HepG2 (cell line): ENCODE measurements at regions not wholly inside any gene's neighbourhood (a gene's known extent, or its start where the extent isn't known, plus 50 kb on each side); places are given as distances from the start of the nearest gene placed in this dataset.

Experiments used
- ATAC-seq: fragments of 200-7000 bp; cut with Tn5 transposase; 3 replicates; pipeline ENCODE4 v1.9.1; 2020; ENCODE audit warnings: mild to moderate bottlenecking, moderate library complexity
- BruUV-seq: library from RNA; stranded (reverse); fragments of 400-500 nt; replicated peaks from 2 replicates; lab custom pipeline; 2021; lab: Mats Ljungman, UMichigan
- CTCF ChIA-PET: fragments of 300-600 bp; formaldehyde crosslinking; extraction: SDS; loops from one replicate; lab custom pipeline; 2021; ENCODE audit warnings: low total read pairs, inconsistent platforms, low intra/inter-chr PET ratio; lab: Yijun Ruan, JAX
- POLR2A ChIA-PET: fragments of 350-600 bp; sonication (Branson Sonifier 250); formaldehyde crosslinking; loops from one replicate; lab custom pipeline; 2020; ENCODE audit warnings: antibody characterized with exemption, inconsistent platforms; lab: Yijun Ruan, JAX
- DNase-seq: peaks from one replicate; pipeline ENCODE4 v3.0.0-alpha.2; 2015; ENCODE audit warnings: low spot score
- FAIRE-seq: peaks from 3 replicates; lab custom pipeline; 2011; peaks lifted over from hg19 to GRCh38; lab: Jason Lieb, UNC
- H2AFZ ChIP-seq: one replicate; pipeline ENCODE4 v1.6.1; 2011; ENCODE audit warnings: low read length, inconsistent platforms
- H3K27ac ChIP-seq: fragments of 300-600 bp; 3 replicates; pipeline ENCODE4 v1.8.0; 2011; ENCODE audit warnings: mixed run types, mild to moderate bottlenecking, mixed read lengths, low read length, inconsistent platforms; ENCODE audit not compliant: insufficient read depth; ENCODE audit errors: extremely low read length
- H3K27me3 ChIP-seq, 2 experiments: fragments of 200-600 bp in 1 of 2; 2 replicates in 1 of 2; 3 replicates in 1 of 2; pipeline versions ENCODE4 v1.6.0 to v1.8.0; 2011; ENCODE audit warnings: low read length in 2 of 2, mild to moderate bottlenecking in 2 of 2, moderate library complexity in 2 of 2, inconsistent platforms in 1 of 2; ENCODE audit not compliant: insufficient read depth in 2 of 2, control insufficient read depth in 1 of 2
- H3K36me3 ChIP-seq, 2 experiments: fragments of 200-600 bp in 1 of 2; replicated peaks in 1 of 2; 2 replicates in 1 of 2; 3 replicates in 1 of 2; pipeline versions ENCODE4 v1.5.1 to v1.8.0; 2011; ENCODE audit warnings: low read length in 2 of 2, inconsistent platforms in 1 of 2; ENCODE audit not compliant: insufficient read depth in 2 of 2, control insufficient read depth in 1 of 2
- H3K4me1 ChIP-seq: 2 replicates; pipeline ENCODE4 v1.5.1; 2012; ENCODE audit warnings: low read length, inconsistent platforms; ENCODE audit not compliant: insufficient read depth
- H3K4me2 ChIP-seq: 2 replicates; pipeline ENCODE4 v1.6.0; 2011; ENCODE audit warnings: low read depth, low read length, inconsistent platforms
- H3K4me3 ChIP-seq, 3 experiments: fragments of 200-600 bp in 1 of 3; sonication (generic), shearing (Covaris generic) in 1 of 3; replicated peaks in 1 of 3; 2 replicates each; pipeline ENCODE4 v1.5.1; 2011 to 2016; ENCODE audit warnings: low read length in 3 of 3, inconsistent platforms in 2 of 3, low read depth in 2 of 3, mild to moderate bottlenecking in 2 of 3, control low read depth in 1 of 3, mixed read lengths in 1 of 3; ENCODE audit not compliant: insufficient read depth in 1 of 3
- H3K79me2 ChIP-seq: one replicate; pipeline ENCODE4 v1.6.1; 2011; ENCODE audit warnings: low read length, inconsistent platforms; ENCODE audit not compliant: insufficient read depth
- H3K9ac ChIP-seq: 2 replicates; pipeline ENCODE4 v1.6.0; 2011; ENCODE audit warnings: mild to moderate bottlenecking, low read depth, low read length, inconsistent platforms; ENCODE audit not compliant: insufficient read depth
- H3K9me3 ChIP-seq: 2 replicates; pipeline ENCODE4 v1.5.1; 2012; ENCODE audit warnings: mild to moderate bottlenecking, low read length
- H4K20me1 ChIP-seq: 2 replicates; pipeline ENCODE4 v1.6.0; 2011; ENCODE audit warnings: inconsistent platforms, mild to moderate bottlenecking, low read length, moderate library complexity; ENCODE audit not compliant: insufficient read depth
- ASH2L ChIP-seq: fragments of 300-600, 200-600 bp; sonication (generic); IDR thresholded peaks from 2 replicates; pipeline ENCODE4 v1.7.0; 2017; ENCODE audit warnings: low read depth, mild to moderate bottlenecking, moderate library complexity, mixed read lengths, low read length; ENCODE audit not compliant: insufficient read length
- ATF7-NPFF ChIP-seq: sonication (generic); formaldehyde crosslinking; IDR thresholded peaks from 2 replicates; pipeline ENCODE4 v1.8.1; 2023; ENCODE audit warnings: mild to moderate bottlenecking, low read depth, missing genetic modification reagents, moderate library complexity
- CENPBD1 ChIP-seq: sonication (generic); formaldehyde crosslinking; IDR thresholded peaks from 2 replicates; pipeline ENCODE4 v1.8.0; 2022; ENCODE audit warnings: missing genetic modification reagents, low read depth, mild to moderate bottlenecking, borderline replicate concordance
- DNMT3B ChIP-seq: conservative IDR thresholded peaks from 2 replicates; pipeline ENCODE4 v1.6.1; 2016; ENCODE audit warnings: missing biosample characterization, control low read depth
- FOXK2 ChIP-seq: fragments of 450-650 bp; IDR thresholded peaks from 2 replicates; pipeline ENCODE4 v1.6.1; 2016
- HNRNPK ChIP-seq: fragments of 200-400 bp; formaldehyde crosslinking; IDR thresholded peaks from 2 replicates; pipeline ENCODE4 v1.6.1; 2018; ENCODE audit warnings: low read length, low read depth, moderate library complexity, mild to moderate bottlenecking; ENCODE audit not compliant: poor library complexity, severe bottlenecking
- IKZF4 ChIP-seq: sonication (generic); formaldehyde crosslinking; IDR thresholded peaks from 2 replicates; pipeline ENCODE4 v1.5.1; 2020; ENCODE audit warnings: borderline replicate concordance, mild to moderate bottlenecking, low read depth, missing genetic modification reagents; ENCODE audit errors: not compliant biosample characterization
- MED8 ChIP-seq: sonication (generic); formaldehyde crosslinking; IDR thresholded peaks from 2 replicates; pipeline ENCODE4 v1.8.1; 2023; ENCODE audit warnings: mild to moderate bottlenecking, missing genetic modification reagents; ENCODE audit not compliant: insufficient replicate concordance
- PATZ1 ChIP-seq: sonication (generic); formaldehyde crosslinking; IDR thresholded peaks from 2 replicates; pipeline ENCODE4 v1.4.0; 2020; ENCODE audit warnings: missing genetic modification reagents
- ZFP41 ChIP-seq: sonication (generic); formaldehyde crosslinking; IDR thresholded peaks from 2 replicates; pipeline ENCODE4 v1.4.0; 2020; ENCODE audit warnings: mild to moderate bottlenecking, missing genetic modification reagents, borderline replicate concordance
- WGBS: methylation state at CpG from one replicate; pipeline ENCODE4 v1.1.6; 2017; ENCODE audit warnings: low lambda C conversion rate; 5-methylcytosine and 5-hydroxymethylcytosine counted together
- in situ Hi-C: cut with HindIII; loops from 2 replicates; pipeline ENCODE4 v1.10.0; 2017; ENCODE audit warnings: low pct_unique_long_range_greater_than_20kb; ENCODE audit not compliant: extremely low pct_ligation_motif_present
- intact Hi-C: fragments of 100-400 bp; cut with micrococcal nuclease; formaldehyde crosslinking; loops from one replicate; pipeline ENCODE4 v1.10.0; 2022; ENCODE audit not compliant: unreplicated experiment
- TF ChIP-seq, protein P1 (sequence below): sonication (generic); formaldehyde crosslinking; IDR thresholded peaks from 2 replicates; pipeline ENCODE4 v1.4.0; 2020; ENCODE audit warnings: missing genetic modification reagents, borderline replicate concordance
- TF ChIP-seq, protein P2 (sequence below): sonication (generic); formaldehyde crosslinking; IDR thresholded peaks from 2 replicates; pipeline ENCODE4 v1.4.0; 2020; ENCODE audit warnings: low read depth, missing genetic modification reagents

GRCh38 chr1:57741521-57741920 lies 317.7 kb upstream of the DAB1 start:
- no peak for TF ChIP-seq HNRNPK
- no peak for TF ChIP-seq FOXK2
- no peak for TF ChIP-seq DNMT3B (CRISPR knock-in tag)
- TF ChIP-seq MED8 (CRISPR knock-in tag): no peak
- no peak for TF ChIP-seq PATZ1
- TF ChIP-seq ATF7-NPFF: no peak
- no peak for TF ChIP-seq IKZF4 (CRISPR knock-in tag)
- TF ChIP-seq, protein P1, sequence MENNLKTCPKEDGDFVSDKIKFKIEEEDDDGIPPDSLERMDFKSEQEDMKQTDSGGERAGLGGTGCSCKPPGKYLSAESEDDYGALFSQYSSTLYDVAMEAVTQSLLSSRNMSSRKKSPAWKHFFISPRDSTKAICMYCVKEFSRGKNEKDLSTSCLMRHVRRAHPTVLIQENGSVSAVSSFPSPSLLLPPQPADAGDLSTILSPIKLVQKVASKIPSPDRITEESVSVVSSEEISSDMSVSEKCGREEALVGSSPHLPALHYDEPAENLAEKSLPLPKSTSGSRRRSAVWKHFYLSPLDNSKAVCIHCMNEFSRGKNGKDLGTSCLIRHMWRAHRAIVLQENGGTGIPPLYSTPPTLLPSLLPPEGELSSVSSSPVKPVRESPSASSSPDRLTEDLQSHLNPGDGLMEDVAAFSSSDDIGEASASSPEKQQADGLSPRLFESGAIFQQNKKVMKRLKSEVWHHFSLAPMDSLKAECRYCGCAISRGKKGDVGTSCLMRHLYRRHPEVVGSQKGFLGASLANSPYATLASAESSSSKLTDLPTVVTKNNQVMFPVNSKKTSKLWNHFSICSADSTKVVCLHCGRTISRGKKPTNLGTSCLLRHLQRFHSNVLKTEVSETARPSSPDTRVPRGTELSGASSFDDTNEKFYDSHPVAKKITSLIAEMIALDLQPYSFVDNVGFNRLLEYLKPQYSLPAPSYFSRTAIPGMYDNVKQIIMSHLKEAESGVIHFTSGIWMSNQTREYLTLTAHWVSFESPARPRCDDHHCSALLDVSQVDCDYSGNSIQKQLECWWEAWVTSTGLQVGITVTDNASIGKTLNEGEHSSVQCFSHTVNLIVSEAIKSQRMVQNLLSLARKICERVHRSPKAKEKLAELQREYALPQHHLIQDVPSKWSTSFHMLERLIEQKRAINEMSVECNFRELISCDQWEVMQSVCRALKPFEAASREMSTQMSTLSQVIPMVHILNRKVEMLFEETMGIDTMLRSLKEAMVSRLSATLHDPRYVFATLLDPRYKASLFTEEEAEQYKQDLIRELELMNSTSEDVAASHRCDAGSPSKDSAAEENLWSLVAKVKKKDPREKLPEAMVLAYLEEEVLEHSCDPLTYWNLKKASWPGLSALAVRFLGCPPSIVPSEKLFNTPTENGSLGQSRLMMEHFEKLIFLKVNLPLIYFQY (CRISPR knock-in tag): no peak
- TF ChIP-seq ASH2L: no peak
- TF ChIP-seq, protein P2, sequence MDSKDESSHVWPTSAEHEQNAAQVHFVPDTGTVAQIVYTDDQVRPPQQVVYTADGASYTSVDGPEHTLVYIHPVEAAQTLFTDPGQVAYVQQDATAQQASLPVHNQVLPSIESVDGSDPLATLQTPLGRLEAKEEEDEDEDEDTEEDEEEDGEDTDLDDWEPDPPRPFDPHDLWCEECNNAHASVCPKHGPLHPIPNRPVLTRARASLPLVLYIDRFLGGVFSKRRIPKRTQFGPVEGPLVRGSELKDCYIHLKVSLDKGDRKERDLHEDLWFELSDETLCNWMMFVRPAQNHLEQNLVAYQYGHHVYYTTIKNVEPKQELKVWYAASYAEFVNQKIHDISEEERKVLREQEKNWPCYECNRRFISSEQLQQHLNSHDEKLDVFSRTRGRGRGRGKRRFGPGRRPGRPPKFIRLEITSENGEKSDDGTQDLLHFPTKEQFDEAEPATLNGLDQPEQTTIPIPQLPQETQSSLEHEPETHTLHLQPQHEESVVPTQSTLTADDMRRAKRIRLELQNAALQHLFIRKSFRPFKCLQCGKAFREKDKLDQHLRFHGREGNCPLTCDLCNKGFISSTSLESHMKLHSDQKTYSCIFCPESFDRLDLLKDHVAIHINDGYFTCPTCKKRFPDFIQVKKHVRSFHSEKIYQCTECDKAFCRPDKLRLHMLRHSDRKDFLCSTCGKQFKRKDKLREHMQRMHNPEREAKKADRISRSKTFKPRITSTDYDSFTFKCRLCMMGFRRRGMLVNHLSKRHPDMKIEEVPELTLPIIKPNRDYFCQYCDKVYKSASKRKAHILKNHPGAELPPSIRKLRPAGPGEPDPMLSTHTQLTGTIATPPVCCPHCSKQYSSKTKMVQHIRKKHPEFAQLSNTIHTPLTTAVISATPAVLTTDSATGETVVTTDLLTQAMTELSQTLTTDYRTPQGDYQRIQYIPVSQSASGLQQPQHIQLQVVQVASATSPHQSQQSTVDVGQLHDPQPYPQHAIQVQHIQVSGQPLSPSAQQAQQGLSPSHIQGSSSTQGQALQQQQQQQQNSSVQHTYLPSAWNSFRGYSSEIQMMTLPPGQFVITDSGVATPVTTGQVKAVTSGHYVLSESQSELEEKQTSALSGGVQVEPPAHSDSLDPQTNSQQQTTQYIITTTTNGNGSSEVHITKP (CRISPR knock-in tag): no peak
- no peak for TF ChIP-seq CENPBD1 (CRISPR knock-in tag)
- no peak for TF ChIP-seq ZFP41
- TF ChIP-seq, all 625 proteins: peak for 0
- Histone ChIP-seq H3K36me3 (no peaks in the 10 kb centered on the region), H4K20me1 (no peaks in the 10 kb centered on the region), H3K27ac (no peak overlapping the region), H3K9ac (no peak overlapping the region), H3K4me3 (no peak overlapping the region), H3K4me2 (no peak overlapping the region), H3K9me3 (no peaks in the 10 kb centered on the region), H3K79me2 (no peaks in the 10 kb centered on the region), H2AFZ (no peak overlapping the region), H3K4me1 (no peaks in the 10 kb centered on the region), H3K27me3 (peaks cover 0 to 1% of the 10 kb centered on the region in 2 experiments; a peak in 2 of 5 replicates)
- no TSS peak for BruUV-seq
- CTCF ChIA-PET: no interaction called here
- 3% methylated on average over 4 of the region's 4 CpGs for WGBS
- intact Hi-C loops: no loop called here
- no peak for DNase-seq
- FAIRE-seq: no peak
- ATAC-seq: no peak
- in situ Hi-C loops: no loop called here
- POLR2A ChIA-PET: no interaction called here
